ENCODE measurements at regions not wholly inside any gene's neighbourhood (a gene's known extent, or its start where the extent isn't known, plus 50 kb on each side); places are given as distances from the start of the nearest gene placed in this dataset.

DNA sequence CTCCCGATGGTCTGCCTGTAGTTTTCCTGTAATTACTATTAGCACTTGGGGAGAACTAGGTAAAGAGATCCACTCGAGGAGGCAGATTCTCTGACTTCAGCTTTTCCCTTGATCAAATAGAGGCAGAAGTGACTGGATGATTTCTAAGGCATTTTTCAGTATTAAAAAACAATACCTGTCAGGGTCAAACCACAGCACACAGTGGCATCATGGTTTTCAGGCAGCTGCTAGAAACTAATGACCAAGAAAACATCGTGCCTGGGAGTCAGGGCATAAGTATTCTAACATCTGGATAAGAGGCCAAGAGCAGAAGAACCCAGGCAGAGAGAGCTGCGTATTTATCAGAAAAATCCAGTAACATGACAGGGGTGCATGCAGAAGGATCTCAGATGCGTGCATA lies 419.9 kb downstream of the TUSC7 start:
- Histone ChIP-seq H3K4me3 (no peak overlapping the region), H3K9ac (ENCODE audit: insufficient read depth in 1 of 2, low read depth in 2 of 2, low read length in 2 of 2) (no peak overlapping the region), H3K27ac (ENCODE audit: extremely low read depth, low read depth, low read length) (no peak overlapping the region), H3K4me1 (replicated peaks in 1 of 2; ENCODE audit: control insufficient read depth in 2 of 2, insufficient read depth in 2 of 2, low read length in 2 of 2) (no peaks in the 10 kb centered on the region), H3K27me3 (ENCODE audit: control insufficient read depth in 2 of 2, insufficient read depth in 2 of 2, low read length in 2 of 2) (no peaks in the 10 kb centered on the region), H3K9me3 (replicated peaks; ENCODE audit: control insufficient read depth, insufficient read depth, low read depth, low read length) (no peaks in the 10 kb centered on the region), H3K79me2 (ENCODE audit: control insufficient read depth, insufficient read depth, low read length) (no peaks in the 10 kb centered on the region), H4K20me1 (replicated peaks; ENCODE audit: control insufficient read depth, insufficient read depth, low read length) (no peaks in the 10 kb centered on the region), H3K9me1 (ENCODE audit: control insufficient read depth, insufficient read depth, low read length) (no peaks in the 10 kb centered on the region), H3K4me2 (ENCODE audit: insufficient read depth, low read length) (no peak overlapping the region), H3K36me3 (ENCODE audit: control insufficient read depth, insufficient read depth, low read length) (no peaks in the 10 kb centered on the region), H2AFZ (ENCODE audit: low read depth, low read length) (no peak overlapping the region)
- WGBS (ENCODE audit: insufficient coverage, low coverage, missing lambda C conversion rate) = 0% methylated on average over 5 of the region's 5 CpGs
- CTCF ChIA-PET (ENCODE audit: low intra/inter-chr PET ratio) = no interaction called here
- POLR2A ChIA-PET = no interaction called here
- intact Hi-C loops (cut with micrococcal nuclease) = no loop called here
- TF ChIP-seq KLF10 (CRISPR knock-in tag; IDR thresholded peaks at IDR 0.05) = no peak
- no peak for TF ChIP-seq TARDBP (IDR thresholded peaks at IDR 0.05)
- TF ChIP-seq, protein P1, sequence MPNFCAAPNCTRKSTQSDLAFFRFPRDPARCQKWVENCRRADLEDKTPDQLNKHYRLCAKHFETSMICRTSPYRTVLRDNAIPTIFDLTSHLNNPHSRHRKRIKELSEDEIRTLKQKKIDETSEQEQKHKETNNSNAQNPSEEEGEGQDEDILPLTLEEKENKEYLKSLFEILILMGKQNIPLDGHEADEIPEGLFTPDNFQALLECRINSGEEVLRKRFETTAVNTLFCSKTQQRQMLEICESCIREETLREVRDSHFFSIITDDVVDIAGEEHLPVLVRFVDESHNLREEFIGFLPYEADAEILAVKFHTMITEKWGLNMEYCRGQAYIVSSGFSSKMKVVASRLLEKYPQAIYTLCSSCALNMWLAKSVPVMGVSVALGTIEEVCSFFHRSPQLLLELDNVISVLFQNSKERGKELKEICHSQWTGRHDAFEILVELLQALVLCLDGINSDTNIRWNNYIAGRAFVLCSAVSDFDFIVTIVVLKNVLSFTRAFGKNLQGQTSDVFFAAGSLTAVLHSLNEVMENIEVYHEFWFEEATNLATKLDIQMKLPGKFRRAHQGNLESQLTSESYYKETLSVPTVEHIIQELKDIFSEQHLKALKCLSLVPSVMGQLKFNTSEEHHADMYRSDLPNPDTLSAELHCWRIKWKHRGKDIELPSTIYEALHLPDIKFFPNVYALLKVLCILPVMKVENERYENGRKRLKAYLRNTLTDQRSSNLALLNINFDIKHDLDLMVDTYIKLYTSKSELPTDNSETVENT (CRISPR knock-in tag; IDR thresholded peaks at IDR 0.05) = no peak
- no peak for TF ChIP-seq ZC3H11A (IDR thresholded peaks at IDR 0.05; ENCODE audit: low read depth, low read length)
- TF ChIP-seq, protein P2, sequence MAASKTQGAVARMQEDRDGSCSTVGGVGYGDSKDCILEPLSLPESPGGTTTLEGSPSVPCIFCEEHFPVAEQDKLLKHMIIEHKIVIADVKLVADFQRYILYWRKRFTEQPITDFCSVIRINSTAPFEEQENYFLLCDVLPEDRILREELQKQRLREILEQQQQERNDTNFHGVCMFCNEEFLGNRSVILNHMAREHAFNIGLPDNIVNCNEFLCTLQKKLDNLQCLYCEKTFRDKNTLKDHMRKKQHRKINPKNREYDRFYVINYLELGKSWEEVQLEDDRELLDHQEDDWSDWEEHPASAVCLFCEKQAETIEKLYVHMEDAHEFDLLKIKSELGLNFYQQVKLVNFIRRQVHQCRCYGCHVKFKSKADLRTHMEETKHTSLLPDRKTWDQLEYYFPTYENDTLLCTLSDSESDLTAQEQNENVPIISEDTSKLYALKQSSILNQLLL (CRISPR knock-in tag; IDR thresholded peaks at IDR 0.05; ENCODE audit: borderline replicate concordance) = no peak
- no peak for TF ChIP-seq ZNF76 (CRISPR knock-in tag; IDR thresholded peaks at IDR 0.05; ENCODE audit: borderline replicate concordance)
- no peak for TF ChIP-seq HCFC1 (IDR thresholded peaks at IDR 0.05; ENCODE audit: low read depth, low read length)
- TF ChIP-seq ZNF217 (CRISPR knock-in tag; IDR thresholded peaks at IDR 0.05) = no peak
- no peak for TF ChIP-seq NCOA4 (IDR thresholded peaks at IDR 0.05; ENCODE audit: partially characterized antibody)
- FAIRE-seq (no peak), DNase-seq (ENCODE audit: extremely low read depth in 1 of 4, low spot score in 3 of 4) (no peak), ATAC-seq (no peak)
- no TSS peak for BruUV-seq (replicated peaks)
- in situ Hi-C loops (cut with MboI) = no loop called here

All from K562 (cell line).